ENCODE measurements at regions not wholly inside any gene's neighbourhood (a gene's known extent, or its start where the extent isn't known, plus 50 kb on each side); places are given as distances from the start of the nearest gene placed in this dataset.

- Histone ChIP-seq H3K56ac (ENCODE audit: extremely low read depth, insufficient read depth, low read length) (no peak overlapping the region), H4K91ac (ENCODE audit: insufficient read depth, low read depth, low read length) (no peak overlapping the region), H2AFZ (replicated peaks; ENCODE audit: low read length, poor library complexity) (peak overlapping the region; percentile 37), H3K27ac (ENCODE audit: insufficient read depth, low read length) (no peak overlapping the region), H3K4me1 (ENCODE audit: control insufficient read depth, insufficient read depth, low read length) (peaks cover 8% of the 10 kb centered on the region), H3K36me3 (ENCODE audit: control insufficient read depth, insufficient read depth, low read length) (no peaks in the 10 kb centered on the region), H2AK5ac (ENCODE audit: low read depth, low read length) (peak overlapping the region; percentile 37; the same call in 1 of the 2 replicates), H2AK9ac (replicated peaks; ENCODE audit: low read depth, low read length, poor library complexity) (peak overlapping the region; percentile 26), H3K9me3 (ENCODE audit: control insufficient read depth, insufficient read depth, low read length) (no peaks in the 10 kb centered on the region; the same call in 1 of the 2 replicates), H3K14ac (replicated peaks; ENCODE audit: low read depth, low read length) (no peak overlapping the region), H2BK120ac (ENCODE audit: low read depth, low read length) (no peak overlapping the region), H3K4ac (ENCODE audit: low read depth, low read length) (no peak overlapping the region; the same call in 1 of the 2 replicates), H3K9ac (ENCODE audit: low read depth, low read length) (no peak overlapping the region), H4K5ac (ENCODE audit: low read depth, low read length) (no peak overlapping the region), H3K27me3 (ENCODE audit: control insufficient read depth, insufficient read depth, low read length) (peaks cover 9% of the 10 kb centered on the region), H3K18ac (ENCODE audit: low read depth, low read length) (no peak overlapping the region), H2BK20ac (ENCODE audit: low read depth, low read length) (no peak overlapping the region), H4K8ac (ENCODE audit: low read depth in 2 of 2, low read length in 2 of 2) (no peak overlapping the region), H2BK15ac (ENCODE audit: low read depth, low read length) (no peak overlapping the region), H2BK5ac (ENCODE audit: low read depth, low read length, poor library complexity, severe bottlenecking) (no peak overlapping the region), H3K4me3 (ENCODE audit: insufficient read depth, low read depth, low read length) (no peak overlapping the region), H4K20me1 (ENCODE audit: insufficient read depth, low read length) (no peaks in the 10 kb centered on the region), H3K23ac (ENCODE audit: low read depth, low read length) (no peak overlapping the region), H3K4me2 (ENCODE audit: low read depth, low read length) (no peak overlapping the region), H3K79me1 (ENCODE audit: low read depth in 1 of 2, low read length in 2 of 2) (no peaks in the 10 kb centered on the region), H3K9me1 (ENCODE audit: insufficient read depth, low read length) (peaks cover 11% of the 10 kb centered on the region; the same call in 1 of the 2 replicates)
- no TSS peak for BruUV-seq (replicated peaks)
- ATAC-seq (ENCODE audit: low read depth): peak; percentile 60; the same call in 1 of the 2 replicates
- DNase-seq: peak; percentile 38
- in situ Hi-C loops (cut with MboI; ENCODE audit: low sequenced_read_pairs): no loop called here
- POLR2A ChIA-PET (ENCODE audit: unreplicated experiment): no interaction called here
- WGBS, 2 experiments (ENCODE audit: extremely low coverage in 2 of 2, insufficient read length in 1 of 2): 35% methylated on average over 2 of the region's 9 CpGs; no CpG with 5 or more reads in 1 of the 2 experiments
- intact Hi-C loops (cut with micrococcal nuclease): no loop called here
- dilution Hi-C loops (cut with HindIII; ENCODE audit: low sequenced_read_pairs, unreplicated experiment): no loop called here
- CTCF ChIA-PET: no interaction called here
- TF ChIP-seq NFE2L2 (IDR thresholded peaks at IDR 0.05; ENCODE audit: low read depth, low read length) (no peak), ELK1 (IDR thresholded peaks at IDR 0.05; ENCODE audit: borderline replicate concordance, low read depth, low read length) (no peak), POLR2A (IDR thresholded peaks at IDR 0.05; ENCODE audit: low read depth, low read length) (no peak), RAD21 (IDR thresholded peaks at IDR 0.05; ENCODE audit: low read length) (no peak), SMC3 (IDR thresholded peaks at IDR 0.05; ENCODE audit: low read depth, low read length) (no peak), USF2 (IDR thresholded peaks at IDR 0.05; ENCODE audit: low read depth, low read length) (no peak), MAZ (IDR thresholded peaks at IDR 0.05; ENCODE audit: borderline replicate concordance, low read depth, low read length) (no peak), MAFK (IDR thresholded peaks at IDR 0.05; ENCODE audit: low read depth, low read length) (no peak), CEBPB (IDR thresholded peaks at IDR 0.05; ENCODE audit: low read depth, low read length) (no peak), BHLHE40 (IDR thresholded peaks at IDR 0.05; ENCODE audit: low read depth, low read length) (no peak), RFX5 (IDR thresholded peaks at IDR 0.05; ENCODE audit: low read depth, low read length) (no peak), MXI1 (IDR thresholded peaks at IDR 0.05; ENCODE audit: borderline replicate concordance, low read depth, low read length) (no peak), CHD1 (IDR thresholded peaks at IDR 0.05; ENCODE audit: low read depth, low read length) (no peak), CTCF (conservative IDR thresholded peaks at IDR 0.05; ENCODE audit: low read depth, low read length) (no peak), FOS (IDR thresholded peaks at IDR 0.05; ENCODE audit: low read depth, low read length) (no peak)
Measured at GRCh38 chr3:187831125-187832051, 86.1 kb upstream of the BCL6 start.

All from IMR-90 (cell line).